SK-MEL-5 (cell line): ENCODE measurements at regions not wholly inside any gene's neighbourhood (a gene's known extent, or its start where the extent isn't known, plus 50 kb on each side); places are given as distances from the start of the nearest gene placed in this dataset.

Source experiments
- DNase-seq: peaks from one replicate; pipeline ENCODE4 v3.0.0-alpha.2; 2016; ENCODE audit warnings: low read depth, low spot score
- in situ Hi-C: cut with HindIII; loops from 2 replicates; pipeline ENCODE4 v1.10.0; 2016; ENCODE audit warnings: low sequenced_read_pairs, high pct_unique_total_duplicates, low pct_unique_long_range_greater_than_20kb

- in situ Hi-C loops, result no loop called here
- peak; percentile 68 for DNase-seq
Measured at GRCh38 chr4:112765317-112765974, 128.5 kb downstream of the LARP7 start.

GRCh38 chr4:112766422-112766821, 129.5 kb downstream of the LARP7 start:
- in situ Hi-C loops, result no loop called here

GRCh38 chr4:112767386-112767785, 130.4 kb downstream of the LARP7 start:
- no peak for DNase-seq
- in situ Hi-C loops, result no loop called here

More at GRCh38 chr4:112766422-112766821, 129.5 kb downstream of the LARP7 start:
- peak; percentile 59 for DNase-seq

DNA sequence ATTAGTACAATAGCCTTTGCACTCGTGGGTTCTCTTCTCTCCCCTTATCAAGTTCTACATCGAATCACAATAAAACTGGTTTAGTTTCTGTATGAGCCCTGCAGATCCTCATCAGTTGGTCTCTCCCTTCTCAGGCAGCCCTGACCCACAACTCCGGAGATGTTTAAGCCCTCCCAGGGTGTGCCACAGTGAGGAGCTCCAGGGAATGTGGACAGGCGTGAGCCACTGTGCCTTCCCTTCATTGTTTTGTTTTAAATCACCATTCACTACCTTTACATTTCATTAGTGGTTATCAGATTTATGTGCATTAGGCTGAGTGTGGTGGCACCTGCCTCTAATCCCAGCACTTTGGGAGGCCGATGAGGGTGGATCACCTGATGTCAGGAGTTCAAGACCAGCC, 133.2 kb downstream of the LARP7 start:
- in situ Hi-C loops, result no loop called here
- DNase-seq, result no peak

DNA sequence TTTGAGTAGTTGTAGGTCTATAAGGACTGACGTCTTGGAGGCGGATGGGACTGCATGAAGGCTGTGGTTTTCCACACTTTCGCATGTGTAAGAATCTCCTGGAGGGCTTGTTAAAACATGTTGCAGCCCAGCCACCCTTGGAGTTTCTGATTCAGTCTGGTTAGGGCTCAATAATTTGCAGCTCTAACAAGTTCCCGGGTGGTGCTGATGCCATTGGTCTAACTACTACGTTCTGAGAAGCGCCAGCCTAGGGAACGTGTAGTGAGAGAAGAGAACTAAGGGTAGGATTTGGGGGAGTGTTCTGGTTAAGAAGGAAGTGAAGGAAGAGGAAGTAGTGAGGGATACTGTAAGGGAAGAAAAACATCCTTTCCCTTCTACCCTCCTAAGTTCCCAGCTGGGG, 138.9 kb downstream of the LARP7 start:
- in situ Hi-C loops, result no loop called here
- DNase-seq, result no peak

DNA sequence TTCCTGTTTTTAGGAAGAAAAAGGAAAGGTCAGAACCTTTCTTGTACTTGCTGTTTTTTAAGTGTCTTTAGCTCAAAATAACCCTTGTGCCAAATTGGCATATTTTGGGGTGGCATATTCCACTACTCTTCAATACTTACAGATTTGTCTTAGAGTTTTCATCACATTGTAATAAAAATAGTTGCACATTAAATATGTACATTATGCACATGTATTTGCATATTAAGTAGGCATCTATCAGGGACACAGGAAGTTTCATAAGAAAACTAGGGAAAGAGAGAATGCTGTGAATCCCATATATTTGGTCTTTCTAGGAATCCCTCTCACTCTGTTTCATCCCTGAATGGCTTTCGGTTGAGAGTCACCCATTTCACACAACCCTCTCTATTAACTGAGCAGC, 139.6 kb downstream of the LARP7 start:
- in situ Hi-C loops, result no loop called here
- DNase-seq, result no peak

DNA sequence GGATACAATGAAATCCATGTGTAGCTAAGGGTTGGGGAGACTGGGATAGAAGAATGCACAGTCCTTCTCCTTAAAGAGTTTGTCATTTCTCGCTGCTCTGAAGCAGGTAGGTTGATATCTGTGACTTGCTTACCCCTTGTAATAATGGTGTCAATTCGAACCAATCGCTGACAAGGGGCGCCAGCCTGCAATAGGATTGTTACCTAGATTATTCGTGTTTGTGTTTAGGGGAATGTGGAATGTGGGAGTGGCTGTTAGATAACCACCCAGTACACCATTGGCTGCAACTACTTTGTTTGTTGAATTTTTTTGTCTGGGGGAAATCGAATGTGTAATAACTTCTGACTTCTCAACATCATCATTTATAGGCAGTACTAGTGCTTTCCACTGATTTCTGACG, 141.6 kb downstream of the LARP7 start:
- in situ Hi-C loops, result no loop called here
- no peak for DNase-seq

GRCh38 chr4:112793033-112793432, 156.1 kb downstream of the LARP7 start:
- in situ Hi-C loops, result no loop called here
- no peak for DNase-seq

DNA sequence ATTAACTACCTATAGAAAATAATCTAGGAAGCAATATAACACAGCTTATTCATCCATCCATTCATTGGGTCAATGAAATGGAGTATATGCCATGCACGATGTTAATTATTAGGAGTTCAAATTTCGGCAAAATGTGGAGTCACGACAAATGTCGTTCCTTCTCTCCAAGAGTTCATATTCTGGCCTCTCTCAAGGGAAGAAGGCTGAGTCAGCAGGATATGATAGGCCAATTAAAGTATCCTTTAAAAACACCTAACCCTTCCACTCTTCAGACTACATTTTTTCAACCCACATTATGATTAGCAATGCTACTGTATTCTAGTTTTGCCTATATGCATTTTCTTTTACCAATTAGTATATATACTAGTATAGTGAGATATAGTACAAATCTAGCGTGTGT, 163.1 kb downstream of the LARP7 start:
- no peak for DNase-seq
- in situ Hi-C loops, result no loop called here

DNA sequence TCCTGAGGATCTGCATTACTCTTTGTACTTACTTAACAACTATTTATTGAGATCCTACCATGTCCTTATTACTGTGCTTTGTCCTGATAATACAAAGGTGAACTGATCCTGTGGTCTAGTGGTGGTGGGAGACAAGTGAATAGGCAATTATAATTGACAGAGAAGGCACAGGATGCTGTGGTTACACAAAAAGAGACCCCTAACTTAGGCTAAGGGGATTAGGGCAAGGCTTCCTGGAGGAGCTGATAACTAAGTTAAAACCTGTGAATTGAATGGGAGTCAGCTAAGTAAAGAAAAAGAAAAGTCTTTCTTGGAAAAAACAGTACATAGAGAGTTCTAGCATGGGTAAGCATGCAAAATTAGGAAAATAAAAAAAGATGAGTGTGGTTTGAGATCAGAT, 164.4 kb downstream of the LARP7 start:
- in situ Hi-C loops, result no loop called here
- no peak for DNase-seq

DNA sequence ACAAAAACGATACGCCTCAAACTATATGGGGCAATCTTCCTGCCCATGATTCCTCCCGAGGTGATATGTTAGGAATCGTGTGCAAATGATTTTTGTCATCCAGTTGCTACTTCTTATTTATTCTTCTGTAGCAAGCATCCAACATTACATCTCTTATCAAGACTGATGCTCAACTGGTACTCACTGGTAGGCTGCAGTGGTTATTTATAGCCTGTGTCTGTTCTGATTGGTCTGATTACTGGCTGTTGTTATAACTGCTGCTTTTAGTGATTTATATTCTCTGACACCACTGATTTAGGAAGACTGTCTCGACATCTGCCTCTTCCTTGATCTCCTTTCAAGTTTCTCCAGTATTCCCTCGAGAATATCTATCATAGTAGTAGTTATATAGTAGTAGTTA, 165.8 kb downstream of the LARP7 start:
- no peak for DNase-seq
- in situ Hi-C loops, result no loop called here

- in situ Hi-C loops, result no loop called here
Measured at GRCh38 chr4:112807083-112807482, 170.1 kb downstream of the LARP7 start.

GRCh38 chr4:112808001-112808400, 171.1 kb downstream of the LARP7 start:
- in situ Hi-C loops, result no loop called here
- DNase-seq, result no peak

More at GRCh38 chr4:112807083-112807482, 170.1 kb downstream of the LARP7 start:
- no peak for DNase-seq

DNA sequence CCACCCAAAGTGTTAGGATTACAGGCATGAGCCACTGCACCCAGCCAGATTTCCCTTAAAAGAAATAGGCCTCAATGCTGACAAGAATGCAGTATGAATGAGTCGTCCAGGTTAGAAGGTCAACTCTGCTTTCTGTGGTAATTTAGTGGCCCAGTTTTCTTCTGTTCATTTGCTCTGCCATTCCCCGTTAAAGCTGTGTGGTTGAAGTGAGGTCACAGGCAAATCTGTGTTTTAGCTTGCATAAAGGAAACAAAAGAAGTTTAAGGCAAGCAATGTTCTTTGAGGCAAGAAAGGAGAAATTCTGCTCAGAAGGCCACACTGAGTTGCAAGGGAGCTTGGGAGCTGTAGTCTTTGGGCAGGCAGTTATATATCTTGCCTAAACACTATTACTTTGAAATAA, 176.8 kb downstream of the LARP7 start:
- DNase-seq, result no peak
- in situ Hi-C loops, result no loop called here

DNA sequence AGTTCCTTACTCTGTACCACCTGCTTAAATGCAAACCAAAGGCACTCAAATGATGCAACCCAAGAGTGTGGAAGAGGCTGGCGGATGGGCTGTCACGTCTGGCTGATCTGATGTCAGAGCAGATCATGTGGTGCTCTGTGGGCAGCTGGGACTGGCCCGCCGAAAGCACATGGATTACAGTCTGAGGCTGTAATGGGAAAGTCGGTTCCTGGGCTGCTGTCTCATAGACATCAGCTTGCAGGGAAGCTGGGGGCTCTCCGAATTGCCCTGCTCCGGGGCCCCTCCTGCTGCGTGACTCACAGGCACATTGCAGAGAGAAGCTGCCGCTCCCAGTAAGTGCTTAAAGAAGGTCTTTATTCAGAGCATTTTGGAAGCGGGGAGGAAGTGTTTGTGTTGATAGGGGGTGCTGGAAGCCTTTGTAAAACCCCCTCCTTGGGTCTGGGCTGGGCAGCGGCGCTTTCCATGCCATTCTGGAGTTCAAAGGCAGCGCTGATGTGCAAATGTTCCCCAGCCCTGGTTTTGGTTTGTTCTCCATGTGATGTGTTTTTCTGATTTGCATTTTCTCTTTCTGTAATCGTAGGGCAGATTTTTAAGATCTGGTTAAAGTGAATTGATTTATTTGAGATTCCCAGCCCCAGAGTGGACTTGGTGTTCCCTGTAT, 181.1 kb downstream of the LARP7 start:
- in situ Hi-C loops, result no loop called here

DNA sequence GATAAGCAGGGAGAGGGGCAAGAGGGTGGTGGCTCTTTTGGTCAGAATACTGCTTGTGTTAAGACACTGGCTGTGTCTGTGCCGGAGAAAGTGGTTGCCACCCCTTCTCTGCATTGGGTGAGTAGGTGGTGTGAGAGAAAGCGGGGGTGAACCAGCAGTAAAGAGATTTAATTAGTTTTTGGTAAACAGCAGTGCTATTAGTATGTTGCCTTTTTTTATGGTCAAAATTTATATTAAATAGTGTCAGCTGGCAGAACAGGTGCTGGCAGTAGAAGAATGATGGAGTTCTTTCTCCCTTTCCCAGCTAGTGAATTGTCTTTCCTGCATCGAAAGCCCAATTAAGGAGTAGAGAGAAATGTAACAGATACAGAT, 181.6 kb downstream of the LARP7 start:
- in situ Hi-C loops, result no loop called here
- DNase-seq, result peak; percentile 33

More for the DNA sequence above, 181.1 kb downstream of the LARP7 start:
- peak; percentile 96 for DNase-seq

DNA sequence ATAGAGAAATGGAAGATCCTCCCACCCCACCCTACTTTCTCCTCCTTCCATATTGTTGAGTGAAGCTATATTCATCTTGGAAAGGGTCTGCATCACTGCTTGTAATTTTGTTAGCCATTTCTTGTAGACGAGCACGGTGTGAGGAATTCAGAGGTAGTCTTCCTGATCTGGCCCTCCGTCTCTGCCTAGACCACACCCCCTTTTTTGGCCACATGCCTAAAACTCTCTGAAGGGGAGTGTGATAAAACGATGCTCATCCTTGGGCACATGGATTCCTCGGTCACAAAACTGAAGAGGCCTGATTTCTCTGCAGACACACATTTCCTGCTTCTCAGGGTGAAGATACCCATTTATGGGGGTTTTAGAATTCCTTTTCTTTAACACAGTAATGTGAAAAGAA, 182.8 kb downstream of the LARP7 start:
- peak; percentile 19 for DNase-seq
- in situ Hi-C loops, result no loop called here

GRCh38 chr4:112823156-112823555, 186.2 kb downstream of the LARP7 start:
- DNase-seq, result peak; percentile 40
- in situ Hi-C loops, result no loop called here

DNA sequence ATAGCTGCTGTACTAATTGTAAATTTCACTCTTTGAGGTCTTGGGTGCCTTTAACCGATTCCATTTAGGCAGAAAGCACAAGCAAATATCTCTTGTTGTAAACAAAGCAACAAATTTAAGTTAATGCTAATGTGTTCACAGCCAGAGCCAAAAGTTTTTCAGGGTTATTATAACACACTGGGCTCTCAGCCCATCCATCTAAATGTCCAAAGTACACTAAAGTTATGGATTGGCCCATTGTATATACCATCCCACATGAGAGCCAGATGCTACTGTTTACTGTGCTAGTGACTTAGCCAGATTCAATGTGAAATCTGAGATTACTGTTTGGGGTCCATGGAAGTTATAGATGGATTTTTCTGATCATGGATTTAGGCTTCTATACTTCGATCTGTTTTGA, 186.7 kb downstream of the LARP7 start:
- in situ Hi-C loops, result no loop called here
- peak; percentile 13 for DNase-seq
